ENCODE measurements at regions not wholly inside any gene's neighbourhood (a gene's known extent, or its start where the extent isn't known, plus 50 kb on each side); places are given as distances from the start of the nearest gene placed in this dataset.

GRCh38 chr12:77248036-77248435 lies 182.7 kb upstream of the E2F7 start:
- Histone ChIP-seq H3K4me2 (ENCODE audit: low read depth, low read length, poor library complexity, severe bottlenecking) (no peak overlapping the region), H3K4me3 (ENCODE audit: low read length, poor library complexity, severe bottlenecking) (no peak overlapping the region), H3K27me3 (ENCODE audit: insufficient read depth, low read length, poor library complexity, severe bottlenecking) (no peaks in the 10 kb centered on the region), H3K36me3 (ENCODE audit: insufficient read depth, low read length) (no peaks in the 10 kb centered on the region), H3K4me1 (ENCODE audit: insufficient read depth, low read length, poor library complexity, severe bottlenecking) (no peaks in the 10 kb centered on the region), H3K9me2 (replicated peaks; ENCODE audit: low read depth, low read length) (no peaks in the 10 kb centered on the region), H3K9me3 (ENCODE audit: insufficient read depth, low read depth, low read length) (no peaks in the 10 kb centered on the region), H3K79me2 (ENCODE audit: insufficient read depth, low read length) (no peaks in the 10 kb centered on the region), H3F3A (ENCODE audit: low read depth) (no peaks in the 10 kb centered on the region), H2AFZ (ENCODE audit: low read length) (no peak overlapping the region), H3K9ac (ENCODE audit: low read depth, low read length, poor library complexity, severe bottlenecking) (no peak overlapping the region), H4K20me1 (ENCODE audit: insufficient read depth, low read length, poor library complexity, severe bottlenecking) (no peaks in the 10 kb centered on the region)
- TF ChIP-seq CTCF (conservative IDR thresholded peaks at IDR 0.05; ENCODE audit: low read length), result no peak
- TF ChIP-seq EZH2phosphoT487 (IDR thresholded peaks at IDR 0.05; ENCODE audit: borderline replicate concordance), result no peak

DNA sequence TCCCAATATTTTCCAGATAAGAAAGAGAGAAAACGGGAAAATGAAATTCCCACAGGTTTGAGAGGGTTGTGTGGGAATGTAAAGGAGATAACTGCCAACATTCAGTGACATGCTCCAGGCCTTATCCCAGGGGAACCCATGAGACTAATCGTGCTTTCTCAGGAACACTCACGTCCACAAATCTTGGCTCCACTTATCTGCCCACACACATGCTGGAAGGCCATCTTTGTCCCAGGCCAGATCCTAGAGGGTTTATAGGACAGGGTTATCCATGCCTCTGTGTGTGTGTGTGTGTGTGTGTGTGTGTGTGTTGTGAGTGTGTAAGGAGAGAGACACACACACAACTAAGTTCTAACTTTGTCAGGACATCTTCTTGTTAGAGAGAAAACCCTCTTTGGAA lies 182.2 kb upstream of the E2F7 start:
- Histone ChIP-seq H3K4me1 (ENCODE audit: insufficient read depth, low read length, poor library complexity, severe bottlenecking) (no peaks in the 10 kb centered on the region), H3K27me3 (ENCODE audit: insufficient read depth, low read length, poor library complexity, severe bottlenecking) (no peaks in the 10 kb centered on the region), H4K20me1 (ENCODE audit: insufficient read depth, low read length, poor library complexity, severe bottlenecking) (no peaks in the 10 kb centered on the region), H3F3A (ENCODE audit: low read depth) (no peaks in the 10 kb centered on the region), H3K4me3 (ENCODE audit: low read length, poor library complexity, severe bottlenecking) (no peak overlapping the region), H3K36me3 (ENCODE audit: insufficient read depth, low read length) (no peaks in the 10 kb centered on the region), H3K9ac (ENCODE audit: low read depth, low read length, poor library complexity, severe bottlenecking) (no peak overlapping the region), H3K9me3 (ENCODE audit: insufficient read depth, low read depth, low read length) (no peaks in the 10 kb centered on the region), H3K4me2 (ENCODE audit: low read depth, low read length, poor library complexity, severe bottlenecking) (no peak overlapping the region), H3K9me2 (replicated peaks; ENCODE audit: low read depth, low read length) (no peaks in the 10 kb centered on the region), H3K79me2 (ENCODE audit: insufficient read depth, low read length) (no peaks in the 10 kb centered on the region), H2AFZ (ENCODE audit: low read length) (no peak overlapping the region)
- TF ChIP-seq EZH2phosphoT487 (IDR thresholded peaks at IDR 0.05; ENCODE audit: borderline replicate concordance), result no peak
- no peak for TF ChIP-seq CTCF (conservative IDR thresholded peaks at IDR 0.05; ENCODE audit: low read length)

DNA sequence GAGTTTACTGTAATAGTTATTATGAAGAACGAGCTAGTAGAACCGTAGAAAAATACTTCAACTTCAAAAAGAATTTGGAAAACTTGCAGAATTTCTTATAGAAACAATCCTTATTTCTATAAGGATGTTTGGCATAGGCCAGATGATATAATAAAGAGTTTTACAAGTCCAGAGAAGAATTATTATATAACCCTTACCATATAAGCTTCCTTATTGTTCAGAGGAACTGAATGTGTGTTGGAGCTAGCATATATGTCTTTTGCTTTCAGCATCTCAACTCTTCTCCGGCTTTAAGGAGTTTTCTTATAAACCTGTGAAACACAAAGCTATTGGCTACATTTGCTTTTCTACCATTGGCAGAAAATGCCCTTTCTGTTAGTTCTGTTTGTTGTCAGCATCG lies 178.0 kb upstream of the E2F7 start:
- TF ChIP-seq EZH2phosphoT487 (IDR thresholded peaks at IDR 0.05; ENCODE audit: borderline replicate concordance) (no peak), CTCF (conservative IDR thresholded peaks at IDR 0.05; ENCODE audit: low read length) (no peak)
- Histone ChIP-seq H3K4me1 (ENCODE audit: insufficient read depth, low read length, poor library complexity, severe bottlenecking) (no peaks in the 10 kb centered on the region), H4K20me1 (ENCODE audit: insufficient read depth, low read length, poor library complexity, severe bottlenecking) (no peaks in the 10 kb centered on the region), H3K4me3 (ENCODE audit: low read length, poor library complexity, severe bottlenecking) (no peak overlapping the region), H3K4me2 (ENCODE audit: low read depth, low read length, poor library complexity, severe bottlenecking) (no peak overlapping the region), H3F3A (ENCODE audit: low read depth) (no peaks in the 10 kb centered on the region), H3K9ac (ENCODE audit: low read depth, low read length, poor library complexity, severe bottlenecking) (no peak overlapping the region), H3K9me2 (replicated peaks; ENCODE audit: low read depth, low read length) (no peaks in the 10 kb centered on the region), H3K79me2 (ENCODE audit: insufficient read depth, low read length) (no peaks in the 10 kb centered on the region), H2AFZ (ENCODE audit: low read length) (no peak overlapping the region), H3K36me3 (ENCODE audit: insufficient read depth, low read length) (no peaks in the 10 kb centered on the region), H3K27me3 (ENCODE audit: insufficient read depth, low read length, poor library complexity, severe bottlenecking) (no peaks in the 10 kb centered on the region), H3K9me3 (ENCODE audit: insufficient read depth, low read depth, low read length) (no peaks in the 10 kb centered on the region)

Measured in Loucy (cell line).